ENCODE measurements at regions not wholly inside any gene's neighbourhood (a gene's known extent, or its start where the extent isn't known, plus 50 kb on each side); places are given as distances from the start of the nearest gene placed in this dataset.

DNA sequence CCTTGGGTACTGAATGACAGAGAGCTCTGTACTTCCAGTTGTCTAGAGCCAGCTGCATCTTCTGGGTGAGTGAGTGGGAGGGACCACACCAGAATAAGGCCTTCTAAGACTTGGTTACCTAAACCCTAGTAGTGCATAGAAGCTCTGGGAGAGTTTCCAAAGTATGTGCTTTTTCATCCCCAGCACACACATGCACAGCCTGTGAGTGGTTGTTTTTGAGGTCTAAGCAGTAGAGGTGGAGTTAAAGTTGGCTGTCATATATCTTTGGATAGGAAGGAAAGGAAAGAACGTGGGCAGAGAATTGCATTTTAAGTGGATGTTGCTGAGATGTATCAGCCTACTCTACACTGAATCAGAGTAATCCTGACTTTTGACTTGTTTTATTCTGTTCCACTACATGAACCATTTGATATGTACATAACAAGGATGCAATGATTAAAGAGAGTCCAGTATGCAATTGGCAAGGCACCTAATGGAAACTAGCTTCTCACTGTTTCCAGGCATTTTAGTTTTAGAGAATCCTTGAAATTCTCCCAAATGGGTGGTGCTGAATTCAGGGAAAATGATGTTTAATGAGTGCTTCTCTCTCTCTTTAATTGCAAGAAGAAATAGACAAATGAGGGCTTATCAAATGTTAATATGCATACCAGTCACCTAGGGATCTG, 51.8 kb upstream of the PRICKLE1 start:
- TF ChIP-seq CTCF (conservative IDR thresholded peaks at IDR 0.05; ENCODE audit: low read depth, low read length) (no peak), EZH2 (IDR thresholded peaks at IDR 0.05; ENCODE audit: low read length, unreplicated experiment) (no peak)

All from PC-3 (cell line).